ENCODE measurements at regions not wholly inside any gene's neighbourhood (a gene's known extent, or its start where the extent isn't known, plus 50 kb on each side); places are given as distances from the start of the nearest gene placed in this dataset.

DNA sequence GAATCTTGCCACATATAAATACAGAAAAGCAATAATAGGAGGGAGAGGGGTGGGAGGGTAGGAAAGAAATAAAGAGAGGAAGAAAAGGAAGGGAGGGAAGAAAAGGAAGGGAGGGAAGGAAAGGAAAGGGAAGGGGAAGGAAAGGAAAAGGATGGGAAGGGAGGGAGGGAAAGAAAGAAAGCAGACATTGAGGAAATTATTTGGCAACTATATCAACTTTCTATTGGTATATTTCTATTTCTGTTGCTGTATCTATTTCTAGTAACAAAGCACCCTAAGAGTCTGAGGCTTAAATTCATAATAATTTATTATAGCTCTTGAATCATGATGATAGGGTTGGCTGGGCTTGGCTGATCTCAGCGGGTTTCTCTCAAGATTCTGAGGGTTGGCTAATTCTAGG, 648.0 kb downstream of the CCDC85A start:
- TF ChIP-seq CTCF (IDR thresholded peaks at IDR 0.05): no peak
- TF ChIP-seq REST (IDR thresholded peaks at IDR 0.05; ENCODE audit: insufficient read depth in 1 of 2, low read depth in 2 of 2, low read length in 1 of 2): no peak
- TF ChIP-seq TCF7L2 (IDR thresholded peaks at IDR 0.05; ENCODE audit: low read depth, low read length): no peak

Data from Panc1 (cell line).